HCT116 (cell line): ENCODE measurements at regions not wholly inside any gene's neighbourhood (a gene's known extent, or its start where the extent isn't known, plus 50 kb on each side); places are given as distances from the start of the nearest gene placed in this dataset.

Experiments
- ATAC-seq: fragments of 200-7000 bp; cut with Tn5 transposase; 2 replicates; pipeline ENCODE4 v1.9.1; 2020; ENCODE audit warnings: mild to moderate bottlenecking, moderate library complexity
- BruUV-seq: library from RNA; stranded (reverse); fragments of 400-500 nt; replicated peaks from 2 replicates; lab custom pipeline; 2021; lab: Mats Ljungman, UMichigan
- CTCF ChIA-PET: fragments of 300-600 bp; sonication (Branson Sonifier 250); formaldehyde crosslinking; loops from one replicate; lab custom pipeline; 2021; ENCODE audit warnings: antibody characterized with exemption; lab: Charles Lee
- POLR2A ChIA-PET: fragments of 300-600, 350-600 bp; sonication (Branson Sonifier 250); formaldehyde crosslinking; loops from one replicate; lab custom pipeline; 2021; ENCODE audit warnings: antibody characterized with exemption; lab: Charles Lee
- RAD21 ChIA-PET, 2 experiments: fragments of 300-600 bp; sonication (Branson Sonifier 250); formaldehyde crosslinking; loops; one replicate each; lab custom pipeline; 2023; ENCODE audit warnings: low total read pairs in 2 of 2; ENCODE audit not compliant: uncharacterized antibody in 2 of 2, unreplicated experiment in 2 of 2, low non-redundant PET in 1 of 2; lab: Charles Lee
- DNase-seq: peaks from one replicate; pipeline ENCODE4 v3.0.0-alpha.2; 2010; ENCODE audit warnings: low read depth, low spot score
- H2AFZ ChIP-seq: fragments of 200-600 bp; shearing (Covaris generic), sonication (generic); 2 replicates; pipeline ENCODE4 v1.6.1; 2017; ENCODE audit warnings: low read depth, mixed run types, mixed read lengths, antibody characterized with exemption, low read length; ENCODE audit not compliant: poor library complexity, severe bottlenecking
- H3K27ac ChIP-seq: 2 replicates; pipeline ENCODE4 v1.5.1; 2012; ENCODE audit warnings: low read depth, low read length
- H3K27me3 ChIP-seq: fragments of 200-600 bp; sonication (generic); 2 replicates; pipeline ENCODE4 v1.6.1; 2016; ENCODE audit warnings: mixed run types, low read length, mixed read lengths; ENCODE audit not compliant: insufficient read depth
- H3K36me3 ChIP-seq, 2 experiments: fragments of 200-500 bp in 1 of 2; fragments of 200-600 bp in 1 of 2; sonication (Bioruptor generic) in 1 of 2; sonication (generic) in 1 of 2; 2 replicates each; pipeline versions ENCODE4 v1.5.1 to v1.6.1; 2014 to 2016; ENCODE audit warnings: low read length in 2 of 2, inconsistent platforms in 1 of 2, mixed read lengths in 1 of 2, mixed run types in 1 of 2; ENCODE audit not compliant: insufficient read depth in 2 of 2, control insufficient read depth in 1 of 2
- H3K4me1 ChIP-seq, 2 experiments: fragments of 200-600 bp in 1 of 2; sonication (generic) in 1 of 2; 2 replicates each; pipeline versions ENCODE4 v1.5.1 to v1.6.1; 2012 to 2017; ENCODE audit warnings: low read length in 2 of 2, inconsistent platforms in 1 of 2, mild to moderate bottlenecking in 1 of 2, mixed read lengths in 1 of 2, mixed run types in 1 of 2, moderate library complexity in 1 of 2; ENCODE audit not compliant: insufficient read depth in 2 of 2, control insufficient read depth in 1 of 2
- H3K4me2 ChIP-seq: fragments of 200-600 bp; sonication (generic); 2 replicates; pipeline ENCODE4 v1.6.1; 2017; ENCODE audit warnings: mixed run types, low read length, mixed read lengths
- H3K4me3 ChIP-seq, 2 experiments: fragments of 200-600 bp in 1 of 2; sonication (generic) in 1 of 2; replicated peaks in 1 of 2; 2 replicates each; pipeline ENCODE4 v1.5.1; 2011 to 2016; ENCODE audit warnings: low read length in 2 of 2, control low read depth in 1 of 2, low read depth in 1 of 2, mild to moderate bottlenecking in 1 of 2, mixed read lengths in 1 of 2, mixed run types in 1 of 2
- H3K79me2 ChIP-seq: fragments of 200-600 bp; sonication (generic); 2 replicates; pipeline ENCODE4 v1.6.1; 2017; ENCODE audit warnings: mild to moderate bottlenecking, mixed run types, low read length, moderate library complexity, mixed read lengths; ENCODE audit not compliant: insufficient read depth
- H3K9ac ChIP-seq: fragments of 200-600 bp; sonication (generic); 2 replicates; pipeline ENCODE4 v1.6.1; 2016; ENCODE audit warnings: low read length, mixed read lengths
- H3K9me2 ChIP-seq: fragments of 200-600 bp; sonication (generic), shearing (Covaris generic); 2 replicates; pipeline ENCODE4 v1.6.1; 2017; ENCODE audit warnings: mixed run types, mild to moderate bottlenecking, moderate library complexity; ENCODE audit not compliant: insufficient read depth
- H3K9me3 ChIP-seq, 2 experiments: fragments of 200-500 bp in 1 of 2; fragments of 200-600 bp in 1 of 2; sonication (Bioruptor generic) in 1 of 2; sonication (generic) in 1 of 2; 2 replicates each; pipeline ENCODE4 v1.6.1; 2014 to 2017; ENCODE audit warnings: low read length in 2 of 2, mixed read lengths in 2 of 2, inconsistent platforms in 1 of 2, low read depth in 1 of 2, mild to moderate bottlenecking in 1 of 2, mixed run types in 1 of 2, moderate library complexity in 1 of 2; ENCODE audit not compliant: control insufficient read depth in 1 of 2, insufficient read depth in 1 of 2
- H4K20me1 ChIP-seq: fragments of 200-600 bp; sonication (generic), shearing (Covaris generic); 2 replicates; pipeline ENCODE4 v1.6.1; 2017; ENCODE audit warnings: mixed run types, mild to moderate bottlenecking, moderate library complexity; ENCODE audit not compliant: insufficient read depth
- CBX3 ChIP-seq: IDR thresholded peaks from 2 replicates; pipeline ENCODE4 v1.6.1; 2012; ENCODE audit warnings: low read depth
- CEBPB ChIP-seq: IDR thresholded peaks from 2 replicates; pipeline ENCODE4 v1.6.1; 2012; ENCODE audit warnings: low read depth
- CTCF ChIP-seq, 3 experiments: fragments of 200-600 bp in 1 of 3; sonication (generic) in 1 of 3; IDR thresholded peaks in 2 of 3; conservative IDR thresholded peaks in 1 of 3; 2 replicates each; pipeline ENCODE4 v1.5.1; 2012 to 2017; ENCODE audit warnings: low read depth in 2 of 3, low read length in 2 of 3, antibody characterized with exemption in 1 of 3, borderline replicate concordance in 1 of 3, control low read depth in 1 of 3, mild to moderate bottlenecking in 1 of 3, mixed read lengths in 1 of 3, mixed run types in 1 of 3, moderate library complexity in 1 of 3; ENCODE audit not compliant: insufficient read depth in 1 of 3
- EGR1 ChIP-seq: IDR thresholded peaks from 2 replicates; pipeline ENCODE4 v1.6.1; 2012; ENCODE audit warnings: low read depth
- ELF1 ChIP-seq: IDR thresholded peaks from 2 replicates; pipeline ENCODE4 v1.6.1; 2012; ENCODE audit warnings: low read depth, borderline replicate concordance
- EZH2 ChIP-seq: fragments of 200-600 bp; sonication (generic); IDR thresholded peaks from 2 replicates; pipeline ENCODE4 v1.6.1; 2017; ENCODE audit warnings: antibody characterized with exemption, mixed run types
- EZH2phosphoT487 ChIP-seq: fragments of 200-600 bp; IDR thresholded peaks from 2 replicates; pipeline ENCODE4 v1.6.1; 2018; ENCODE audit warnings: antibody characterized with exemption, borderline replicate concordance
- FOSL1 ChIP-seq: IDR thresholded peaks from 2 replicates; pipeline ENCODE4 v1.6.1; 2012; ENCODE audit warnings: low read depth
- JUND ChIP-seq: IDR thresholded peaks from 2 replicates; pipeline ENCODE4 v1.6.1; 2012
- MAX ChIP-seq: IDR thresholded peaks from 2 replicates; pipeline ENCODE4 v1.6.1; 2012
- POLR2A ChIP-seq: IDR thresholded peaks from 2 replicates; pipeline ENCODE4 v1.7.0; 2011; ENCODE audit warnings: borderline replicate concordance; ENCODE audit not compliant: insufficient read depth, insufficient read length; ENCODE audit errors: extremely low read depth
- POLR2AphosphoS5 ChIP-seq: IDR thresholded peaks from 2 replicates; pipeline ENCODE4 v1.6.1; 2011; ENCODE audit warnings: mild to moderate bottlenecking, low read depth, low read length, moderate library complexity
- RAD21 ChIP-seq: IDR thresholded peaks from 2 replicates; pipeline ENCODE4 v1.6.1; 2012; ENCODE audit warnings: low read depth, mild to moderate bottlenecking
- SP1 ChIP-seq: IDR thresholded peaks from 2 replicates; pipeline ENCODE4 v1.6.1; 2012; ENCODE audit warnings: low read depth
- TCF7L2 ChIP-seq: IDR thresholded peaks from 2 replicates; pipeline ENCODE4 v1.7.0; 2011; ENCODE audit warnings: borderline replicate concordance, inconsistent platforms; ENCODE audit not compliant: insufficient read depth, insufficient read length; ENCODE audit errors: extremely low read depth
- YY1 ChIP-seq: IDR thresholded peaks from 2 replicates; pipeline ENCODE4 v1.6.1; 2011; ENCODE audit warnings: low read length, low read depth, moderate library complexity, mild to moderate bottlenecking; ENCODE audit not compliant: insufficient replicate concordance; ENCODE audit errors: extremely low read depth
- ZFX ChIP-seq: fragments of 450-650 bp; IDR thresholded peaks from 2 replicates; pipeline ENCODE4 v1.6.1; 2017
- ZNF274 ChIP-seq: fragments of 200-500 bp; sonication (Bioruptor generic); IDR thresholded peaks from 2 replicates; pipeline ENCODE4 v1.6.1; 2014; ENCODE audit warnings: mild to moderate bottlenecking, low read depth, low read length, inconsistent platforms
- intact Hi-C: fragments of 100-400 bp; cut with micrococcal nuclease; formaldehyde crosslinking; loops from 2 replicates; pipeline ENCODE4 v1.10.0; 2022

- CTCF ChIA-PET = interaction anchor here (0.6 kb wide), 1 partner anchor 9 kb away, joined by 4 read pairs; no protein-coding TSS in a partner anchor
- H2AFZ ChIP-seq = no peak overlapping the region
- RAD21 ChIA-PET = interaction anchor here in 1 of 2 experiments (0.7 kb wide), 1 partner anchor 740 kb away, joined by 9 read pairs; no protein-coding TSS in a partner anchor
- no peaks in the 10 kb centered on the region for H3K79me2 ChIP-seq
- no peaks in the 10 kb centered on the region for H3K27me3 ChIP-seq
- no peak overlapping the region for H3K27ac ChIP-seq
- H3K4me3 ChIP-seq = no peak overlapping the region
- POLR2A ChIA-PET = interaction anchor here (0.6 to 0.7 kb wide), 2 partner anchors 12 to 560 kb away, joined by 3 read pairs; no protein-coding TSS in a partner anchor
- H3K9me3 ChIP-seq = no peaks in the 10 kb centered on the region
- ATAC-seq = no peak
- no peak overlapping the region for H3K9ac ChIP-seq
- no peak overlapping the region for H3K4me2 ChIP-seq
- no peaks in the 10 kb centered on the region for H3K9me2 ChIP-seq
- H3K4me1 ChIP-seq = no peaks in the 10 kb centered on the region
- no peaks in the 10 kb centered on the region for H3K36me3 ChIP-seq
- no peak for DNase-seq
- no peak for TF ChIP-seq CEBPB
- TF ChIP-seq ZNF274 = no peak
- no peak for TF ChIP-seq JUND
- TF ChIP-seq ELF1 = no peak
- TF ChIP-seq TCF7L2 = no peak
- TF ChIP-seq YY1 = no peak
- TF ChIP-seq CBX3 = no peak
- TF ChIP-seq EZH2 = no peak
- no peak for TF ChIP-seq RAD21
- TF ChIP-seq FOSL1 = no peak
- no peak for TF ChIP-seq EGR1
- TF ChIP-seq SP1 = no peak
- TF ChIP-seq POLR2AphosphoS5 = no peak
- intact Hi-C loops = no loop called here
- BruUV-seq = no TSS peak
- H4K20me1 ChIP-seq = no peaks in the 10 kb centered on the region
Measured at GRCh38 chr17:72033334-72033733, 87.5 kb upstream of the SOX9 start.

- POLR2A ChIA-PET = interaction anchor here (0.6 to 0.7 kb wide), 2 partner anchors 11 to 559 kb away, joined by 3 read pairs; no protein-coding TSS in a partner anchor
- intact Hi-C loops = no loop called here
- no TSS peak for BruUV-seq
- Histone ChIP-seq H3K4me2 (no peak overlapping the region), H3K79me2 (no peaks in the 10 kb centered on the region), H3K27ac (no peak overlapping the region), H3K36me3 (no peaks in the 10 kb centered on the region), H2AFZ (no peak overlapping the region), H3K4me3 (no peak overlapping the region), H4K20me1 (no peaks in the 10 kb centered on the region), H3K9ac (no peak overlapping the region), H3K9me3 (no peaks in the 10 kb centered on the region), H3K4me1 (no peaks in the 10 kb centered on the region), H3K9me2 (no peaks in the 10 kb centered on the region), H3K27me3 (no peaks in the 10 kb centered on the region)
- DNase-seq = no peak
- RAD21 ChIA-PET = no interaction called here
- CTCF ChIA-PET = interaction anchor here (0.6 kb wide), 1 partner anchor 9 kb away, joined by 4 read pairs; no protein-coding TSS in a partner anchor
- TF ChIP-seq EGR1 = no peak
- TF ChIP-seq EZH2phosphoT487 = no peak
- no peak for TF ChIP-seq ZNF274
- TF ChIP-seq POLR2AphosphoS5 = no peak
- no peak for TF ChIP-seq POLR2A
- TF ChIP-seq CTCF (IDR thresholded peaks at IDR 0.05 in 2 of 3, conservative IDR thresholded peaks at IDR 0.05 in 1 of 3; ENCODE audit: borderline replicate concordance in 1 of 3, insufficient read depth in 1 of 3, low read depth in 2 of 3, low read length in 2 of 3) = no peak
- TF ChIP-seq EZH2 = no peak
- TF ChIP-seq ZFX = no peak
- TF ChIP-seq MAX = no peak
- TF ChIP-seq JUND = no peak
- TF ChIP-seq CEBPB = no peak
- no peak for TF ChIP-seq FOSL1
- TF ChIP-seq ELF1 = no peak
- ATAC-seq = no peak
Measured at GRCh38 chr17:72034000-72034399, 86.8 kb upstream of the SOX9 start.
